Stimulated activated CD8-positive, alpha-beta memory T cell treated with anti-CD3 and anti-CD28 coated beads, Interleukin-7, amount 100 ng/mL, for 24 hours (primary cell): ENCODE measurements at regions not wholly inside any gene's neighbourhood (a gene's known extent, or its start where the extent isn't known, plus 50 kb on each side); places are given as distances from the start of the nearest gene placed in this dataset.

ENCODE experiments used
- DNase-seq: peaks from one replicate; pipeline ENCODE4 v3.0.0-alpha.2; 2020; ENCODE audit warnings: low read depth

DNA sequence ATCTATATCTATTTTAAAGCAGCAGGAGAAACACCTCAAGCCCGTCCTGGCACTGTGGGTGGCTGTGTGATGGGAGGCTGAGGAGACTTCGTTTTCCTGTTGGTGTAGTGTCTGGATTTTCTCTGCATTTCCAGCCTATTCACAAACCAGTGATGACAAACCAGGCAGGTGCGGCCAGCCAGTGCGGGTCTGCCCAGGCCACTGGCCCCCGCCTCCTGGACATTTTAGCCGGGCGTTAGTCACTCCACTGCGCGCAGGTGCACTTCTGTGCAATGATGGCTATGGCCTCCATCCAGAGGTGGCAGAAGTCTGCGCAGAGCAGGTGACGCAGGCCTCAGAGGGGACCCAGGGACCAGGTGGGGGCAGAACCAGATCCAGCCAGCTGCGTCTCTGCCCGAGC, 64.9 kb upstream of the PITRM1 start:
- no peak for DNase-seq

DNA sequence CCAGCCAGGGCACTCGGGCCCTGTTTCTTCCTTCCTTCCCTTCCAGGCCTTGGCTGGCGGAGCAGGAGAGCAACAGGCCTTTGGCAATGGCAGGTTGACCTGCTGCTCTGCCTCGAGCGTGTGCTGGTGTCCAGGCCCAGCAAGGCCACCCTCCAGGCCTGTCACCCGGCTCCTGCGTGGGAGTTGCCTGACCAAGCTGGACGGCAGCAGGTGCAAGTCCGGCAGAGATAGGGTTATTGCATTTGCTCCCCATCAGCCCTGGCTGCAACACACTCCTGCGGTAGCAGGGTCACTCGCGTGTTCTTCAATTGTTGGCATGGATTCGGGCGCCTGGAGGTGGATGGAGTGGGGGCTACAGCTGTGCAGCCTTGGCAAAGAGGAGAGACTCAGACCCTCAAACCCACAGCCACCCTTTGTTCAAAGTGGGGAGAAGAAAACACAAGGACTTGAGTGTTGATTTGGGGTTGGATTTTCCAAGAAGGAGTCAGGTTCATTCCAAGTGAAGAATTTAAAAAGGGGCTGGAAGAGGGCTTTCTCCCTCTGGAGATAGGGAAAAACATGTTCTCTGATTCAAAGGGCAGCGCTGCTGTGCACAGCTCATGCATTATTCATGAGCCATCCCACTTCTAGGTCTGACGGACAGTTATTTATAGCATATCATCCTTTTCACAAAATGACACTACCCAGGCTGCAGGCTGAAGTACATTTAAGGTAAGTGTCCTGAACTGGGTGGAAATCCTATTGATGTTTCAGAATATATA, 64.2 kb upstream of the PITRM1 start:
- no peak for DNase-seq

DNA sequence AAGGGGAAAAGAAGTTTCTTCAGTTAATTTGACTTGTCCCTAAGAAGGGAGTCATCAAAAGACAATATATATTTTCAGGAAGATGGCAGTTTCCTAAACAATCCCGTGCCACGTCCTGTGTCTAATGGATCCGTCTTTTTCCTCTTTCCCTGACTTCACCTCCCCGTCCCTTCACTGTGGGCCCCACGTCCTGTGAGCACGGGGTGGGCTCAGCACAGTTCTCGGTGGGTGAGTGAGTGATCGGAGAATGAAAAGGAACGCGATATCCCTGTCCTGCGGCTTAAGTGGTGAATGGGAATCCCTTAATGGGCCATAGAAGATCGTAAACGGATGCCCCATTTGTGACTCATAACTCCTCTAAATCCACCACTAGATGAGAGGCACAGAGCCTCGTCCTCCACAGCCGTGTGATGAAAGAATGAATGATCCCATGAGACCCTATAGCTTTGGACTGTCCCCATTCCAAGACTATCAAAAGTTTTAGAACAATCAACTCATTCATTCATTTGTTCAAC, 63.5 kb upstream of the PITRM1 start:
- DNase-seq: no peak

DNA sequence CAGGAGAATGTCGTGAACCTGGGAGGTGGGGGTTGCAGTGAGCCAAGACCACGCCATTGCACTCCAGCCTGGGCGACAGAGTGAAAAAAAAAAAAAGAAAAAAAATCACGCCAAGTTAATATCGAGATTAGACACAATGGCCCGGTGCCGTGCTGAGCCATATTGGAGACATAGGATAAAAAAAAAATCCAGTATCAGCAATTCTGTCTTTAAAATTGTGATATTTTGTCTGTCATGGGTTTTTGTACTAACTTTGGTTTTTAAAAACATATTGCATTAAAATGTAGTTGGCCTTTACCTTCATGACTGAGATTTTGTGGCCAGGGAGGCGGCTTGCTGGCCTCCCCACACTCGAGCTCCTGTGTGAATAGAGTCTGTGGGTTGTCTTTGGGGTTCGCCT, 62.8 kb upstream of the PITRM1 start:
- DNase-seq: no peak

DNA sequence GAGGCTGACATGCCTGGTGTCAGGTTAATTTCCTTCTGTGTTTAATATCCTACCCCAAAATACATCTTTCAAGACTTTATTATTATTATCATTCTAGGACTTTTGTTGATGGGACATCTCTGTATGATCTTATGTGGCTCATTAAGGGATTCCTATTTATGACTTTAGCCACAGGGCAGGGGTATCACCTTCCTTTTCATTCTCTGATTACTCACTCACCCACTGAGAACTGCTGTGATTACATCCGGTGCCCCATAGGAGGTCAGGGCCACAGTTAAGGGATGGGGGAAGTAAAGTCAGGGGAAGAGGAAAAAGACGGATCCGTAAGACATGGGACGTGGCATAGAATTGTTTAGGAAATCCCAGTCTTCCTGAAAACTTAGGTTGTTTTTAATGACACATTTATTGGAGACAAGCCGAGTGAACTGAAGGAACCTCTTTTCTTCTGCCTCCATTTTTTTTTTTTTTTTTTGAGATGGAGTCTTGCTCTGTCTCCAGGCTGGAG, 61.0 kb upstream of the PITRM1 start:
- DNase-seq: no peak

DNA sequence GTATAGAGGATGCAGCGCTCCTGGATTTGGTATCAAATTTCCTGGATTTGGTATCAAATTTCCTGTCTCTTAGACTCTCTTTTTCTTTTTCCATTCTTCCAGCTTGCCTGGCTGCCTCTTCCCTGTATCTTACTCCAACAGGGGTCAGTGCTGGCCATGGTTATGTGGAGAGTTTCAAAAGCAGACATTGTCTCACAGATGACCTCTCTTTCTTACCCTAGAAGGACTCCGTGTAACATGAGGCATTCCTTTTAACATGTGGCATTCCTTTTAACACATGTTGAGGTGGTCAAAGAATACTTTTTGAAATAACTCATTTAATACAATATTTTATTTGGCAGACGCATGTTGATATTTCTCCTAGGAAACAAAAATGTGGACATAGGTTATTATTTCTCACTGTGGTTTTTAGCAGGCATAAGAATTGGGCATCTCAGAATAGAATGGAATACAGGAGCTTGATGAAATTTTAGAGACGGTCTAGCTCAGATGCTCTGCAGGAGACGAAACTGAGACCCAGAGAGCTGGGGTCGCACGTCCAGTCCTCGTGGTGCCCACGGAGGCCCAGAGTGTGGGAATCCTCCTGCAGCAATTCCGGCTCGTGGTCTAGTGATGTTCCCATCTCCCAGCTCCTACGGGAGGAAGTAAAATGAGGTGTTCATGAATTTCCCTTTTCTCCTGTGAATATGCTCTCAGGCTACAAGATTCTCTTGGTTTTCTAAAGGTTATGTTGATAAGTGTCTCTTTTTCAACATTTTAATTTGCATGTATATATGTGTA, 59.6 kb upstream of the PITRM1 start:
- DNase-seq: no peak

DNA sequence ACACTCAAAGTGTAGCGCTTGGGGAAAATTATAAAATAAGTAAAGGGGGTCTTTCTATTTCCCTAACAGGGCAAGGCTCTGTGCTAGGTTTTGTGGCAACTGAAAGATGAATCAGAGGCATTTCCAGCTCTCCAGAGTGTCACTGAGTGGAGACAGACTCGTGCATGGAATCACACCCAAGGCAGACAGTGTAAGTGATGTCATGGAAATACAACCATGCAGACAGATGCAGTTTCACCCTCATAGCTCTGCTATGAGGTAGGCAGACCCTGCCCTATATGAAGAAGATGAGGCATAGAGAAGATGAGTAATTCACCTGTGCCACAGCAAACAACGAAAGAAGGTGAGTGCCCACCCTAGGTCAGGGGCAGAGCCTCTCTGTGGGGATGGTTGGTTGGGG, 57.2 kb upstream of the PITRM1 start:
- no peak for DNase-seq

DNA sequence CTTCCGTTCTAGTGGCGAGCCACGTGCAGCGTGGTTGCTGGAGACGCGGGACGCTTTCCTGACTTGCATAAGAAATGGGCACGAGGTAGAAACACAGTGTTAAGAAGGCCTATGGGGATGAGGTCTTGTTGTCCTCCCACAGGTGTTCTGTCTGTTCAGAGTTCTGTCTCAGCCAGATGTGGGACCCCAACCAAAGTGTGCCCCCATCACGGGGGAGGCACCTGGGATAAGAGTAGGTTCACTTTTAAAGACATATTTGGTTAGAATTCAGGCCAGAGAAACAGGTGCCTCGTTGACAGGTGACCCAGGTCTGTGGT, 56.0 kb upstream of the PITRM1 start:
- DNase-seq: no peak

DNA sequence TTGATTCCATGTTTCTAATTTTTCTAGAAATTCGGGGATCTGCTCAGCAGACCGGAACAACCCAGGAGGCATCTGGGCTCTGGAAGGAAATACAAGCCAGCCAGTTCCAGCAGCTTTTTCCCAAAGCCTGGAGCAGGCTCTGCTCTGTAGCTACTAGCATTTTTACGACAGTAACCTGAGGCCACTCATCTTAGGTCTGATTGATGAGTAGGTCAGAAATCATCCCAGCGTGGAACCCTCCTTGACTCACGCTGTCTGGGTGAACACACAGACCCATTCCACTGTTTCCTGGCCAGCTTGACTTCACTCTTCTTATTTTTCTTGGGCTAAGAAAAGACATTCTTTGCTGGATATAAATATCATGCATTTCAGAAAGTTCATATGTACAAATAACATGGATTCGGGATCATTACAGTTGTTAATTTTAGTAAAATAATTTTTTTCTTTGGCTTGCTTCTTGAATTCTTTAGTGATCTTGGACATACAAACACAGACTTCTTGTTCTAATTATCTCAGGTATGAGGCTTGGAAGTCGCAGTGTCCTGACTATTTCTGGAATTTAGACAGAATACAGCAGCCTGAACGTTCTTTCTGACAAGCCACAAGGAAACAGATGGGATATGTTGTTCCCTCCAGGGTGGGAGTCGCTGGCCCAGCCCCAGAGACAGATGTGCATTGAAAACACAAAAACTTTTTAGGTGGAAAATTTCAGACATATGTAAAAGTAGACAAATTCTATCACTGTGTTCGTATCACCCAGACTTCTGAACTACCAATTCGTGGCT, 54.6 kb upstream of the PITRM1 start:
- DNase-seq: no peak

DNA sequence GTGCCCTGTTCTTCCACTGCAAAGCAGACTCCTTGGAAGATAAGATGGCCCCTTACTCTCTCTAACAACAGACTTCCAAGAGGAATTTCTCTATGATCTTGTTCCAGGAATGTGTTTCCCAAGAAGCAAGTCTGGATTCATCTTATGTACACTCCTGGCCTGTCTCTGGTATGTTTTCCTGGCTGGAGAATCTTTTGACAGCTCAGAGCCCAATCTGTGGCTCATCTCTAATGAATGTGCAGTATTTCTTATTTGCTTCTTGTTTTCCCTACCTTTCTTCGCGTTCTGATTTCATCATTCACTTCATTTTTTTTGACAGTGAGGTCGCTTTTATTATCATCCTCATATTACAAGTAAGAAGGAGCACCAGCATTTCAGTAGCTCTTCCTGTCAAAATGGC, 53.0 kb upstream of the PITRM1 start:
- DNase-seq: no peak

DNA sequence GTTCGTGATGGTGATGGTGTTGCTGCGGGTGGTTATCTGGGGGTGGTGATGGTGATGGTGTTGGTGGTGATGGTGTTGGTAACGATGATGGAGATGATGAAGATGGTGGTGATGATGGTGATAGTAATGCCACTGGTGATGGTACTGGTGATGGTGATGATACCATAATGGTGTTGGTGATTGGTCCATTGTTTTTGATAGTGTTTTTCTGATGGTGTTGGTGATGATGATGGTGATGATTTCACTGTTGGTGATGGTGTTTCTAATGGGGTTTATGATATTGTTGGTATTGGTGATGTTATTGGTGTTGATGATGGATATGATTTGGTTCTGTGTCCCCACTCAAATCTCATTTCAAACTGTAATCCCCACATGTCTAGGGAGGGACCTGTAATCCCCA, 51.7 kb upstream of the PITRM1 start:
- DNase-seq: no peak

DNA sequence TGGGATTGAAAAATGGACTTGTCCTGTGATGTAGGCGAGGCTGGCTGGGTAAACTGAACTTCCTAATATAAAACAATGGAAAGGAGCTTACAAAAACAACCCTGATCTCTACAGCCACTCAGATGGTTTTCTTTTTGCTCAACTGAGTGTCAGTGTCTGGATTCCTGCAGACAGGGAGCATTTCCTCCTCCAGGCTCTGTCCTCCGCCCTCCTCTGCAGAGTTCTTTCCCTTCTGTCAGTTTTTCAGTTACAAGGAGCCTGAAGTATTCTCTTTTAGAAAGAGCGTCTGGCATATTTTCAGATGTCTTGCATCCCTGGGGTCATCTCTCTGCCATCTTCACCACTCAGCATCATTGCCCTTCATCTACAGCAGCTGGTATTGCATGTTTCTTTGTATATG, 50.0 kb upstream of the PITRM1 start:
- DNase-seq: no peak
